GM12878 (cell line): ENCODE measurements at regions not wholly inside any gene's neighbourhood (a gene's known extent, or its start where the extent isn't known, plus 50 kb on each side); places are given as distances from the start of the nearest gene placed in this dataset.

Experiments used
- ATAC-seq: fragments of 200-7000 bp; cut with Tn5 transposase; 3 replicates; pipeline ENCODE4 v1.9.1; 2020; ENCODE audit warnings: mild to moderate bottlenecking, moderate library complexity
- BruUV-seq: library from RNA; stranded (reverse); fragments of 400-500 nt; replicated peaks from 2 replicates; lab custom pipeline; 2021; lab: Mats Ljungman, UMichigan
- CTCF ChIA-PET: fragments of 300-600 bp; sonication (Branson Sonifier 250); formaldehyde crosslinking; extraction: SDS; loops from one replicate; lab custom pipeline; 2021; ENCODE audit warnings: inconsistent platforms; lab: Yijun Ruan, JAX
- POLR2A ChIA-PET: fragments of 350-600 bp; formaldehyde crosslinking; extraction: SDS; loops from one replicate; lab custom pipeline; 2021; ENCODE audit warnings: inconsistent platforms; lab: Charles Lee
- RAD21 ChIA-PET: fragments of 300-600 bp; sonication (Branson Sonifier 250); formaldehyde crosslinking; loops from one replicate; lab custom pipeline; 2023; ENCODE audit warnings: antibody characterized with exemption; ENCODE audit not compliant: unreplicated experiment; lab: Charles Lee
- SMC1A ChIA-PET: fragments of 300-600 bp; sonication (Branson Sonifier 250); formaldehyde crosslinking; loops from one replicate; lab custom pipeline; 2023; ENCODE audit not compliant: unreplicated experiment, uncharacterized antibody; lab: Charles Lee
- DNase-seq: peaks from one replicate; pipeline ENCODE4 v3.0.0-alpha.2; 2011; ENCODE audit warnings: low read depth, low spot score
- FAIRE-seq: peaks from 3 replicates; lab custom pipeline; 2011; peaks lifted over from hg19 to GRCh38; lab: Jason Lieb, UNC
- H2AFZ ChIP-seq: 2 replicates; pipeline ENCODE4 v1.6.0; 2011; ENCODE audit warnings: low read depth, low read length, control low read depth; ENCODE audit not compliant: control insufficient read depth
- H3K27ac ChIP-seq: 2 replicates; pipeline ENCODE4 v1.5.1; 2011; ENCODE audit warnings: control low read depth; ENCODE audit not compliant: control insufficient read depth, insufficient read depth
- H3K27me3 ChIP-seq, 2 experiments: replicated peaks in 1 of 2; 2 replicates each; pipeline versions ENCODE4 v1.6.0 to v1.6.1; 2011; ENCODE audit warnings: low read length in 1 of 2; ENCODE audit not compliant: control insufficient read depth in 2 of 2, insufficient read depth in 2 of 2
- H3K36me3 ChIP-seq, 2 experiments: 2 replicates each; pipeline ENCODE4 v1.5.1; 2011; ENCODE audit warnings: low read length in 1 of 2; ENCODE audit not compliant: control insufficient read depth in 2 of 2, insufficient read depth in 2 of 2
- H3K4me1 ChIP-seq: 2 replicates; pipeline ENCODE4 v1.6.1; 2011; ENCODE audit warnings: mild to moderate bottlenecking, low read length, moderate library complexity, mixed read lengths; ENCODE audit not compliant: control insufficient read depth, insufficient read depth
- H3K4me2 ChIP-seq: 2 replicates; pipeline ENCODE4 v1.6.0; 2011; ENCODE audit warnings: control low read depth; ENCODE audit not compliant: control insufficient read depth, insufficient read depth
- H3K4me3 ChIP-seq: fragments of 200-600 bp; sonication (generic); 2 replicates; pipeline ENCODE4 v1.5.1; 2016
- H3K79me2 ChIP-seq: 2 replicates; pipeline ENCODE4 v1.6.0; 2011; ENCODE audit warnings: low read length; ENCODE audit not compliant: control insufficient read depth, insufficient read depth
- H3K9ac ChIP-seq: 2 replicates; pipeline ENCODE4 v1.8.0; 2011; ENCODE audit warnings: low read length, control low read depth, mixed read lengths; ENCODE audit not compliant: control insufficient read depth, insufficient read depth
- H3K9me3 ChIP-seq: replicated peaks from 3 replicates; pipeline ENCODE4 v1.5.1; 2011; ENCODE audit warnings: mild to moderate bottlenecking, low read length; ENCODE audit not compliant: control insufficient read depth, insufficient read depth
- H4K20me1 ChIP-seq: 2 replicates; pipeline ENCODE4 v1.6.0; 2011; ENCODE audit not compliant: control insufficient read depth, insufficient read depth
- BHLHE40 ChIP-seq, 2 experiments: fragments of 450-650 bp in 1 of 2; IDR thresholded peaks; 2 replicates each; pipeline ENCODE4 v1.6.1; 2011 to 2017; ENCODE audit warnings: low read depth in 2 of 2, borderline replicate concordance in 1 of 2, improper control_type of control experiment in 1 of 2, low read length in 1 of 2, mild to moderate bottlenecking in 1 of 2
- EP300 ChIP-seq, 2 experiments: fragments of 150-350 bp in 1 of 2; IDR thresholded peaks; 2 replicates each; pipeline ENCODE4 v1.6.1; 2011 to 2012; ENCODE audit warnings: low read depth in 2 of 2, low read length in 2 of 2, borderline replicate concordance in 1 of 2, improper control_type of control experiment in 1 of 2, inconsistent platforms in 1 of 2; ENCODE audit not compliant: control insufficient read depth in 1 of 2
- EZH2 ChIP-seq: IDR thresholded peaks from 2 replicates; pipeline ENCODE4 v1.6.1; 2012; ENCODE audit warnings: low read depth, mild to moderate bottlenecking, control low read depth, inconsistent platforms, low read length, borderline replicate concordance; ENCODE audit not compliant: control insufficient read depth
- FOS ChIP-seq: IDR thresholded peaks from 3 replicates; pipeline ENCODE4 v1.6.1; 2011; ENCODE audit warnings: borderline replicate concordance; ENCODE audit not compliant: insufficient read length; ENCODE audit errors: extremely low read depth
- GATAD2B ChIP-seq: fragments of 450-650 bp; conservative IDR thresholded peaks from 2 replicates; pipeline ENCODE4 v1.6.1; 2017; ENCODE audit warnings: low read depth, mild to moderate bottlenecking, moderate library complexity
- HCFC1 ChIP-seq: fragments of 150-350 bp; IDR thresholded peaks from 2 replicates; pipeline ENCODE4 v1.6.1; 2014; ENCODE audit warnings: low read length
- JUNB ChIP-seq: IDR thresholded peaks from 2 replicates; pipeline ENCODE4 v1.6.1; 2016; ENCODE audit warnings: antibody characterized with exemption, mild to moderate bottlenecking
- KDM1A ChIP-seq: fragments of 200-600 bp; sonication (generic); IDR thresholded peaks from 2 replicates; pipeline ENCODE4 v1.6.1; 2016; ENCODE audit warnings: borderline replicate concordance
- MYB ChIP-seq: fragments of 150-350 bp; IDR thresholded peaks from 2 replicates; pipeline ENCODE4 v1.6.1; 2014; ENCODE audit warnings: mild to moderate bottlenecking, low read depth, low read length, borderline replicate concordance
- NFYA ChIP-seq: IDR thresholded peaks from 2 replicates; pipeline ENCODE4 v1.6.1; 2011; ENCODE audit warnings: low read depth, mild to moderate bottlenecking, low read length, improper control_type of control experiment, borderline replicate concordance
- RB1 ChIP-seq: fragments of 450-650 bp; formaldehyde crosslinking; IDR thresholded peaks from 2 replicates; pipeline ENCODE4 v1.6.1; 2017; ENCODE audit warnings: mild to moderate bottlenecking, borderline replicate concordance
- SUPT20H ChIP-seq: IDR thresholded peaks from 2 replicates; pipeline ENCODE4 v1.6.1; 2011; ENCODE audit warnings: low read depth, mild to moderate bottlenecking, low read length, moderate library complexity, borderline replicate concordance; ENCODE audit not compliant: control insufficient read depth
- TARDBP ChIP-seq: IDR thresholded peaks from 2 replicates; pipeline ENCODE4 v1.6.1; 2016; ENCODE audit warnings: borderline replicate concordance
- TCF12 ChIP-seq: IDR thresholded peaks from 2 replicates; pipeline ENCODE4 v1.6.1; 2011; ENCODE audit warnings: low read depth, mild to moderate bottlenecking, low read length
- WRNIP1 ChIP-seq: IDR thresholded peaks from 2 replicates; pipeline ENCODE4 v1.6.1; 2011; ENCODE audit warnings: low read depth, low read length, improper control_type of control experiment, borderline replicate concordance
- ZSCAN29 ChIP-seq: fragments of 450-650 bp; IDR thresholded peaks from 2 replicates; pipeline ENCODE4 v1.6.1; 2017; ENCODE audit warnings: mild to moderate bottlenecking, moderate library complexity
- WGBS: methylation state at CpG from one replicate; pipeline ENCODE4 v1.1.6; 2016; ENCODE audit warnings: low lambda C conversion rate; ENCODE audit not compliant: insufficient replicate concordance, insufficient coverage; ENCODE audit errors: missing lambda C conversion rate; 5-methylcytosine and 5-hydroxymethylcytosine counted together
- in situ Hi-C: fragments of 300-500 bp; cut with MboI; formaldehyde crosslinking; loops from 9 replicates; pipeline ENCODE4 v1.14.3; 2018; ENCODE audit warnings: mixed read lengths
- intact Hi-C: fragments of 100-400 bp; cut with micrococcal nuclease; formaldehyde crosslinking; loops from one replicate; pipeline ENCODE4 v1.14.2; 2022; ENCODE audit not compliant: unreplicated experiment
- TF ChIP-seq, protein P1 (sequence below): fragments of 450-650 bp; IDR thresholded peaks from 2 replicates; pipeline ENCODE4 v1.6.1; 2017; ENCODE audit warnings: low read depth, mild to moderate bottlenecking, moderate library complexity
- TF ChIP-seq, protein P2 (sequence below): IDR thresholded peaks from 2 replicates; pipeline ENCODE4 v1.6.1; 2011; ENCODE audit warnings: low read depth, mild to moderate bottlenecking, low read length, moderate library complexity, borderline replicate concordance; ENCODE audit errors: extremely low read depth
- TF ChIP-seq, protein P3 (sequence below): fragments of 450-650 bp; IDR thresholded peaks from 2 replicates; pipeline ENCODE4 v1.6.1; 2016; ENCODE audit warnings: mild to moderate bottlenecking
- TF ChIP-seq, protein P4 (sequence below): fragments of 450-650 bp; IDR thresholded peaks from 2 replicates; pipeline ENCODE4 v1.6.1; 2014; ENCODE audit warnings: mild to moderate bottlenecking

DNA sequence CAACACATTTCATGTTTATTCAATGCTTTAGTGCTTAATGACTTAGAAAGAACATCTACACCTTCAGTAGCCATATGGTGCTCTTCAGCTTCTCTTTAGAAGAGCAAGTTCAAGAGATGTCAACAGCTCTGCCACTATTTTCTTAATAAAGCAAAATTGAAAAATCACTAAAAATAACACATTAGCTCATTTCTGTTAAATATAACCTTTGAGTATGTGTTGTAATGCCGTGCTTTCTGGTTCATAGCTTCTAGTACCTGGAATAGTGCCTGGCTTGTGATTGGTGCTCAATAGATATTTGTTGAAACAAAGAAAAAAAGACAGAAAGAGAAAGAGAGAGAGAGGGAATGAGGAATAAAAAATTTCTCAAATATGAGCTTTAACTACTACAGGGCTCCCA, 349.8 kb upstream of the SPRED2 start:
- no peak for FAIRE-seq
- POLR2A ChIA-PET = no interaction called here
- H3K27ac ChIP-seq = no peak overlapping the region
- ATAC-seq = no peak
- intact Hi-C loops = no loop called here
- TF ChIP-seq KDM1A (no peak), JUNB (no peak), RB1 (no peak), SUPT20H (no peak), ZSCAN29 (no peak), GATAD2B (no peak), EP300 (IDR thresholded peaks at IDR 0.05; ENCODE audit: borderline replicate concordance in 1 of 2, control insufficient read depth in 1 of 2, low read depth in 2 of 2, low read length in 2 of 2) (no peak), TARDBP (no peak), HCFC1 (no peak), EZH2 (no peak), FOS (no peak), BHLHE40 (IDR thresholded peaks at IDR 0.05; ENCODE audit: borderline replicate concordance in 1 of 2, low read depth in 2 of 2, low read length in 1 of 2) (no peak), NFYA (no peak), TCF12 (no peak), WRNIP1 (no peak), MYB (no peak)
- TF ChIP-seq, protein P1, sequence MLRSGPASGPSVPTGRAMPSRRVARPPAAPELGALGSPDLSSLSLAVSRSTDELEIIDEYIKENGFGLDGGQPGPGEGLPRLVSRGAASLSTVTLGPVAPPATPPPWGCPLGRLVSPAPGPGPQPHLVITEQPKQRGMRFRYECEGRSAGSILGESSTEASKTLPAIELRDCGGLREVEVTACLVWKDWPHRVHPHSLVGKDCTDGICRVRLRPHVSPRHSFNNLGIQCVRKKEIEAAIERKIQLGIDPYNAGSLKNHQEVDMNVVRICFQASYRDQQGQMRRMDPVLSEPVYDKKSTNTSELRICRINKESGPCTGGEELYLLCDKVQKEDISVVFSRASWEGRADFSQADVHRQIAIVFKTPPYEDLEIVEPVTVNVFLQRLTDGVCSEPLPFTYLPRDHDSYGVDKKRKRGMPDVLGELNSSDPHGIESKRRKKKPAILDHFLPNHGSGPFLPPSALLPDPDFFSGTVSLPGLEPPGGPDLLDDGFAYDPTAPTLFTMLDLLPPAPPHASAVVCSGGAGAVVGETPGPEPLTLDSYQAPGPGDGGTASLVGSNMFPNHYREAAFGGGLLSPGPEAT = no peak
- TF ChIP-seq, protein P2, sequence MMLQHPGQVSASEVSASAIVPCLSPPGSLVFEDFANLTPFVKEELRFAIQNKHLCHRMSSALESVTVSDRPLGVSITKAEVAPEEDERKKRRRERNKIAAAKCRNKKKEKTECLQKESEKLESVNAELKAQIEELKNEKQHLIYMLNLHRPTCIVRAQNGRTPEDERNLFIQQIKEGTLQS = no peak
- TF ChIP-seq, protein P3, sequence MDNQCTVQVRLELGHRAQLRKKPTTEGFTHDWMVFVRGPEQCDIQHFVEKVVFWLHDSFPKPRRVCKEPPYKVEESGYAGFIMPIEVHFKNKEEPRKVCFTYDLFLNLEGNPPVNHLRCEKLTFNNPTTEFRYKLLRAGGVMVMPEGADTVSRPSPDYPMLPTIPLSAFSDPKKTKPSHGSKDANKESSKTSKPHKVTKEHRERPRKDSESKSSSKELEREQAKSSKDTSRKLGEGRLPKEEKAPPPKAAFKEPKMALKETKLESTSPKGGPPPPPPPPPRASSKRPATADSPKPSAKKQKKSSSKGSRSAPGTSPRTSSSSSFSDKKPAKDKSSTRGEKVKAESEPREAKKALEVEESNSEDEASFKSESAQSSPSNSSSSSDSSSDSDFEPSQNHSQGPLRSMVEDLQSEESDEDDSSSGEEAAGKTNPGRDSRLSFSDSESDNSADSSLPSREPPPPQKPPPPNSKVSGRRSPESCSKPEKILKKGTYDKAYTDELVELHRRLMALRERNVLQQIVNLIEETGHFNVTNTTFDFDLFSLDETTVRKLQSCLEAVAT = no peak
- TF ChIP-seq, protein P4, sequence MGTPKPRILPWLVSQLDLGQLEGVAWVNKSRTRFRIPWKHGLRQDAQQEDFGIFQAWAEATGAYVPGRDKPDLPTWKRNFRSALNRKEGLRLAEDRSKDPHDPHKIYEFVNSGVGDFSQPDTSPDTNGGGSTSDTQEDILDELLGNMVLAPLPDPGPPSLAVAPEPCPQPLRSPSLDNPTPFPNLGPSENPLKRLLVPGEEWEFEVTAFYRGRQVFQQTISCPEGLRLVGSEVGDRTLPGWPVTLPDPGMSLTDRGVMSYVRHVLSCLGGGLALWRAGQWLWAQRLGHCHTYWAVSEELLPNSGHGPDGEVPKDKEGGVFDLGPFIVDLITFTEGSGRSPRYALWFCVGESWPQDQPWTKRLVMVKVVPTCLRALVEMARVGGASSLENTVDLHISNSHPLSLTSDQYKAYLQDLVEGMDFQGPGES = no peak
- in situ Hi-C loops = no loop called here
- no peak for DNase-seq
- no peak overlapping the region for H3K9ac ChIP-seq
- H2AFZ ChIP-seq = no peak overlapping the region
- CTCF ChIA-PET = interaction anchor here (1.1 kb wide), 1 partner anchor 71 kb away, joined by 3 read pairs; no protein-coding TSS in a partner anchor
- RAD21 ChIA-PET = interaction anchor here (1.4 kb wide), 1 partner anchor 142 kb away, joined by 3 read pairs; no protein-coding TSS in a partner anchor
- WGBS = 0% methylated on average over 1 of the region's 1 CpG
- no peaks in the 10 kb centered on the region for H3K36me3 ChIP-seq
- no TSS peak for BruUV-seq
- no peak overlapping the region for H3K4me2 ChIP-seq
- no peaks in the 10 kb centered on the region for H4K20me1 ChIP-seq
- SMC1A ChIA-PET = interaction anchor here (0.7 kb wide), 1 partner anchor 73 kb away, joined by 3 read pairs; no protein-coding TSS in a partner anchor
- no peaks in the 10 kb centered on the region for H3K27me3 ChIP-seq
- no peaks in the 10 kb centered on the region for H3K9me3 ChIP-seq
- H3K4me1 ChIP-seq = no peaks in the 10 kb centered on the region
- H3K79me2 ChIP-seq = no peaks in the 10 kb centered on the region
- H3K4me3 ChIP-seq = no peak overlapping the region
